Left lung (tissue), 4 donors: ENCODE measurements at regions not wholly inside any gene's neighbourhood (a gene's known extent, or its start where the extent isn't known, plus 50 kb on each side); places are given as distances from the start of the nearest gene placed in this dataset.

ENCODE experiments used
- ATAC-seq: fragments of 200-7000 bp; cut with Tn5 transposase; one replicate; pipeline ENCODE4 v1.9.1; 2020; ENCODE audit warnings: moderate library complexity
- DNase-seq, 4 donors: peaks; one replicate each; pipeline ENCODE4 v3.0.0-alpha.2; 2013 to 2020
- H3K27ac ChIP-seq, 2 donors: fragments of 200-600 bp; sonication (generic) in 1 of 2; one replicate each; pipeline versions ENCODE4 v1.5.0 to v1.8.0; 2020 to 2021
- H3K27me3 ChIP-seq, 2 donors: fragments of 200-600 bp; sonication (generic) in 1 of 2; one replicate each; pipeline versions ENCODE4 v1.5.0 to v1.8.0; 2020 to 2021
- H3K36me3 ChIP-seq, 2 donors: fragments of 200-600 bp; sonication (generic) in 1 of 2; one replicate each; pipeline versions ENCODE4 v1.5.0 to v1.8.0; 2020 to 2021
- H3K4me1 ChIP-seq, 2 donors: fragments of 200-600 bp; one replicate each; pipeline ENCODE4 v1.8.0; 2021
- H3K4me3 ChIP-seq, 2 donors: fragments of 200-600 bp; sonication (generic) in 1 of 2; one replicate each; pipeline versions ENCODE4 v1.5.0 to v1.8.0; 2020 to 2021; ENCODE audit warnings: mild to moderate bottlenecking in 1 of 2
- H3K9me3 ChIP-seq, 2 donors: fragments of 200-600 bp; sonication (generic) in 1 of 2; one replicate each; pipeline versions ENCODE4 v1.5.0 to v1.8.0; 2020 to 2021
- intact Hi-C, 2 donors: fragments of 100-400 bp; cut with DNase I; formaldehyde crosslinking; loops; one replicate each; pipeline versions ENCODE4 v1.11.2 to v1.14.2; 2022
- TF ChIP-seq, protein P1 (sequence below), 2 donors: fragments of 200-600 bp; sonication (generic) in 1 of 2; IDR thresholded peaks; one replicate each; pipeline versions ENCODE4 v1.5.0 to v1.8.0; 2021; ENCODE audit warnings: antibody characterized with exemption in 2 of 2
- donor health status: DM: no; HTN: yes; CAD: no.
- donor health status: DM: no; HTN: no; CAD: no.

DNA sequence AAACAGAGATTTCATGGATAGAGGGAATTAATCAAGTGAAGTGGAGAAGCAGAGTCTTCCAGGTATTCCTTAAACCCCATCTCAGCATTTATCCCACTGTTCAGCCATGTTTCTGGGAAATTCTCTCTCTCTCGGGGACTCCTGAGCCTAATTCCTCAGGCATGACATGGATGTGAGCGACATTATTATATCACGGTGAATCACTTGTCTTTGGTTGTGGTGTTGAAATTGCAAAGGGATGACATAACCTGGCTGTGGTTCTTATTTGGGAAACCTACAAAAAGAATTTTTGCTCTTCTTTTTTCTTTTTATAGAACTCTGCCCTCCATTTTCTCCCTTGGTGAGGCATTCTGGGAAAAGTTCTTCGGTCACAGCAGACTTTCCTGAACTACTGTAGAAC, 457.9 kb upstream of the PTGER4 start:
- no peaks in the 10 kb centered on the region for H3K4me1 ChIP-seq
- H3K9me3 ChIP-seq, result no peaks in the 10 kb centered on the region
- DNase-seq (no peak), ATAC-seq (no peak)
- no peaks in the 10 kb centered on the region for H3K36me3 ChIP-seq
- TF ChIP-seq, protein P1, sequence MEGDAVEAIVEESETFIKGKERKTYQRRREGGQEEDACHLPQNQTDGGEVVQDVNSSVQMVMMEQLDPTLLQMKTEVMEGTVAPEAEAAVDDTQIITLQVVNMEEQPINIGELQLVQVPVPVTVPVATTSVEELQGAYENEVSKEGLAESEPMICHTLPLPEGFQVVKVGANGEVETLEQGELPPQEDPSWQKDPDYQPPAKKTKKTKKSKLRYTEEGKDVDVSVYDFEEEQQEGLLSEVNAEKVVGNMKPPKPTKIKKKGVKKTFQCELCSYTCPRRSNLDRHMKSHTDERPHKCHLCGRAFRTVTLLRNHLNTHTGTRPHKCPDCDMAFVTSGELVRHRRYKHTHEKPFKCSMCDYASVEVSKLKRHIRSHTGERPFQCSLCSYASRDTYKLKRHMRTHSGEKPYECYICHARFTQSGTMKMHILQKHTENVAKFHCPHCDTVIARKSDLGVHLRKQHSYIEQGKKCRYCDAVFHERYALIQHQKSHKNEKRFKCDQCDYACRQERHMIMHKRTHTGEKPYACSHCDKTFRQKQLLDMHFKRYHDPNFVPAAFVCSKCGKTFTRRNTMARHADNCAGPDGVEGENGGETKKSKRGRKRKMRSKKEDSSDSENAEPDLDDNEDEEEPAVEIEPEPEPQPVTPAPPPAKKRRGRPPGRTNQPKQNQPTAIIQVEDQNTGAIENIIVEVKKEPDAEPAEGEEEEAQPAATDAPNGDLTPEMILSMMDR (IDR thresholded peaks at IDR 0.05), result no peak
- H3K27me3 ChIP-seq, result no peaks in the 10 kb centered on the region
- no peak overlapping the region for H3K4me3 ChIP-seq
- H3K27ac ChIP-seq, result no peak overlapping the region
- intact Hi-C loops, result no loop called here

DNA sequence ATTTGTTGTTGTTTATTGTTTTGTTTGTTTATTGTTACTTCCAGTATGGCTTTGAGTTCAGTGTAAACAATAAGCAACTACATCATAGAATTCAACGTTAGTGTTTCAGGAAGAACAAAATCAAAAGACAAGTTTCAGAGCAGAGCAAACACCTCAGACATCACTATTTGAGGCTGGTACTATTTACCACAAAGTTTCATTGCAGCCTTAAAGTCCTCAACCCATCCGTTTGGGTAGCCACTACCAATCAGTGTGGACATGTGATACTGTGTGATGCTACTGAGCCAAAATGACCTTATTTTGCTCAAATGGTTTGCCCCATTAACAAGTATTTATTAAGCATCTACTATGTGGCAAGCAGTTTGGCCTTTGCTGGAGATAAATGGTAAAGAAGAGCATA, 458.5 kb upstream of the PTGER4 start:
- no peaks in the 10 kb centered on the region for H3K27me3 ChIP-seq
- H3K4me3 ChIP-seq, result no peak overlapping the region
- DNase-seq (no peak), ATAC-seq (no peak)
- no peak overlapping the region for H3K27ac ChIP-seq
- no peaks in the 10 kb centered on the region for H3K9me3 ChIP-seq
- no peaks in the 10 kb centered on the region for H3K36me3 ChIP-seq
- intact Hi-C loops, result no loop called here
- H3K4me1 ChIP-seq, result no peaks in the 10 kb centered on the region
- TF ChIP-seq, protein P1 (IDR thresholded peaks at IDR 0.05), result no peak

DNA sequence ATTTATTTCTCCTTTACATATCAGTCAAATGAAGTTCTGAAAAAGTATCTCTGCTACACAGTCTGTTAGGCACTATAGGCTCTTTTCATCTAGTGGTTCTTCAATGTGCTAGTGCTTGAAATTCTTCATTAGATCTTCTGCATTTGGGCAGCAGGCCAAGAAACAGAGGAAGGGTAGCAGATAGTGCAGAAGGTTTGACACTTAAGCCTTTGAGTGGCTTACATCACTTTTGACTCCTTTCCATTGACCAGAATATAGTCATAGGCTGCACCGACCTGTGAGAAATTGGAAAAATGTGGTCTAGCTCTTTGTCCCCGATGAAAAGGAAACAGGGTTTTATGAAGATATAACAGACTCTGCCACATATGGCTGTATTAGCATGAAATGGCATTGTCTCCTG, 459.5 kb upstream of the PTGER4 start:
- no peak for DNase-seq
- TF ChIP-seq, protein P1 (IDR thresholded peaks at IDR 0.05), result no peak
- Histone ChIP-seq H3K36me3 (no peaks in the 10 kb centered on the region), H3K4me3 (no peak overlapping the region), H3K4me1 (no peaks in the 10 kb centered on the region), H3K9me3 (no peaks in the 10 kb centered on the region), H3K27ac (no peak overlapping the region), H3K27me3 (no peaks in the 10 kb centered on the region)
- intact Hi-C loops, result no loop called here
- ATAC-seq, result no peak

DNA sequence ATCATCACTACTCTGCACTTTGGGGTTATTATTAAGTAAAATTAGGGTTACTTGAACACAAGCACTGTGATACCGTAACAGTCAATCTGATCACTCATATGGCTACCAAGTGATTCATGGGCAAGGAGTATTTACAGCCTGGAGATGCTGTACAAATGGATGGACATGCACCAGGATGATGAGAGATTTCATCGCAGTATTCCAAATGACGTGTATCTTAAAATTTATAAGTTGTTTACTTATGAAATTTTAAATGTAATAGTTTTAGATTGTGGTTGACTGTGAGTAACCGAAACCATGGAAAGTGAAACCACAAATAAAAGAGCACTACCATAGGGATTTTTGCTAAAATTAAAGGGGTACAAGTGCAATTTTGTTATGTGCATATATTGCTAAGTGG, 462.2 kb upstream of the PTGER4 start:
- Histone ChIP-seq H3K9me3 (no peaks in the 10 kb centered on the region), H3K27ac (no peak overlapping the region), H3K36me3 (no peaks in the 10 kb centered on the region), H3K27me3 (no peaks in the 10 kb centered on the region), H3K4me3 (no peak overlapping the region), H3K4me1 (no peaks in the 10 kb centered on the region)
- intact Hi-C loops, result no loop called here
- DNase-seq (no peak), ATAC-seq (no peak)
- TF ChIP-seq, protein P1 (IDR thresholded peaks at IDR 0.05), result no peak

DNA sequence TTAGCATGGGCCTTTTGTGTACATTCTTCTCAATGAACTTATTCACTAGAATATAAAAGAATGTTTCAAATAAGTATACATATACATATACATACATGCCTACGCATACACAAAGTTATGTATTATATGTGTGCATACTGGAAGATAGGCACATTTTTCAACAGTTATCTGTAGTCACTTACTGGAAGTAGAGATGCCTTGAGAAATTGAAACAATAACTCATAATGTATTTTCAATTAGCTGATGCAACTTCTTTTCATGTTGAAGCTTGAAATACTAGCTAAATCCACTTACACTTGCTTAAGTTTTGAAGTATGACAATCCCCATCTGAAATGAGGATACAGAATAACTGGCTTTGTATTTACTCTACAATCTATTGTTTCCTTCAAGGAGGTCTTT, 469.0 kb upstream of the PTGER4 start:
- intact Hi-C loops, result no loop called here
- Histone ChIP-seq H3K9me3 (no peaks in the 10 kb centered on the region), H3K27me3 (no peaks in the 10 kb centered on the region), H3K4me3 (no peak overlapping the region), H3K36me3 (no peaks in the 10 kb centered on the region), H3K4me1 (no peaks in the 10 kb centered on the region), H3K27ac (no peak overlapping the region)
- DNase-seq, result no peak
- TF ChIP-seq, protein P1 (IDR thresholded peaks at IDR 0.05), result no peak
- no peak for ATAC-seq
